ENCODE measurements at regions not wholly inside any gene's neighbourhood (a gene's known extent, or its start where the extent isn't known, plus 50 kb on each side); places are given as distances from the start of the nearest gene placed in this dataset.

DNA sequence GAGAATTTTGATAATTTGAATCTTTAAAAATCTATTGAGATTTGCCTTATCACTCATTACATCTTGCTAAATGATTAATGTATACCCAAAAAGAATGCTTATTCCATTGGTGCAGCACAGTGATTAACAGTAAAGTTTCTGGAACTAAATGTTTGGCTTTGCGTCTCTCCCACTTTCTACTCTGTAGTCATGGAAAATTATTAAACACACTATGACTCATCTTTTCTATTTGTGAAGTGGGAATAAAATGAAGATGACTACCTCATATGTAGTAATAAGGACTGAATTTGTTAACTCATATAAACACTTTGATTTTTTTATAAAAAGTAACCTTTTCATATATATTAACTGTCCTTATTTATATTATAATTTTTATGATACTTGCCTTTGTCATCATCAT, 118.1 kb downstream of the RERGL start:
- Histone ChIP-seq H3K27me3 (ENCODE audit: insufficient read depth, low read length) (no peaks in the 10 kb centered on the region), H3K27ac (ENCODE audit: low read depth, low read length) (no peak overlapping the region), H3K9me3 (ENCODE audit: control insufficient read depth in 1 of 2, low read length in 2 of 2) (no peaks in the 10 kb centered on the region), H3K4me3 (ENCODE audit: low read length in 2 of 2) (no peak overlapping the region), H3K36me3 (ENCODE audit: insufficient read depth, low read length) (no peaks in the 10 kb centered on the region), H3K4me1 (ENCODE audit: insufficient read depth, low read length) (no peaks in the 10 kb centered on the region)
- CTCF ChIA-PET (ENCODE audit: partially characterized antibody) = no interaction called here
- DNase-seq = no peak
- Mint-ChIP-seq H3K9me3 (peaks cover 3 to 14% (median 6%) of the 10 kb centered on the region in 8 donors), H3K27ac (no peak overlapping the region), H3K4me1 (no peaks in the 10 kb centered on the region), H3K27me3 (no peaks in the 10 kb centered on the region), H3K4me3 (no peak overlapping the region), H3K36me3 (no peaks in the 10 kb centered on the region)
- POLR2A ChIA-PET (ENCODE audit: partially characterized antibody) = no interaction called here
- intact Hi-C loops (cut with micrococcal nuclease) = no loop called here

DNA sequence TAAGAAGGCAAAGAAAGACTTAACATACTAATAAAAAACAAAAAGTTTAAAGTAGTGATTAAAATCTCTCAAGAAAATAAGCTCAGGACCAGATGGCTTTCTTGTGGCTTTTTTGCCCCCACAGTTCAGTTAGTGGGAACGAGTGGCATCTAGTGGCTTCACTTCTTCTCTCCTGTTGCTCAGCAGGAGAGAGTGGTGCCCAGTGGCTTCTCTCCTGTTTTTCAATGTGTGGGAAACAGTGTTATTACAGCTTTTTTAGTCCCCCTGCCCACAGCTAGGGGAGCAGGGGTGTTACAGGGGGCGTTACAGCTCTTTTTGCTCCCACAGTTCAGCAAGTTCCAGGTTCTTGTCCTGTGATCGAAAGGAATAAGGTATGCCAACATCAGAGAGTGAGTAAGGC, 135.2 kb downstream of the RERGL start:
- Histone ChIP-seq H3K9me3 (ENCODE audit: control insufficient read depth in 1 of 2, low read length in 2 of 2) (no peaks in the 10 kb centered on the region), H3K36me3 (ENCODE audit: insufficient read depth, low read length) (no peaks in the 10 kb centered on the region), H3K27ac (ENCODE audit: low read depth, low read length) (no peak overlapping the region), H3K4me3 (ENCODE audit: low read length in 2 of 2) (no peak overlapping the region), H3K4me1 (ENCODE audit: insufficient read depth, low read length) (no peaks in the 10 kb centered on the region), H3K27me3 (ENCODE audit: insufficient read depth, low read length) (no peaks in the 10 kb centered on the region)
- H3K27ac Mint-ChIP-seq = no peak overlapping the region
- H3K36me3 Mint-ChIP-seq = no peaks in the 10 kb centered on the region
- H3K4me1 Mint-ChIP-seq = no peaks in the 10 kb centered on the region
- no peak for DNase-seq
- H3K4me3 Mint-ChIP-seq = no peak overlapping the region
- POLR2A ChIA-PET (ENCODE audit: partially characterized antibody) = no interaction called here
- CTCF ChIA-PET (ENCODE audit: partially characterized antibody) = no interaction called here
- H3K27me3 Mint-ChIP-seq = no peaks in the 10 kb centered on the region
- H3K9me3 Mint-ChIP-seq = peaks cover 0 to 8% (median 7%) of the 10 kb centered on the region in 8 donors
- intact Hi-C loops (cut with micrococcal nuclease) = no loop called here

DNA sequence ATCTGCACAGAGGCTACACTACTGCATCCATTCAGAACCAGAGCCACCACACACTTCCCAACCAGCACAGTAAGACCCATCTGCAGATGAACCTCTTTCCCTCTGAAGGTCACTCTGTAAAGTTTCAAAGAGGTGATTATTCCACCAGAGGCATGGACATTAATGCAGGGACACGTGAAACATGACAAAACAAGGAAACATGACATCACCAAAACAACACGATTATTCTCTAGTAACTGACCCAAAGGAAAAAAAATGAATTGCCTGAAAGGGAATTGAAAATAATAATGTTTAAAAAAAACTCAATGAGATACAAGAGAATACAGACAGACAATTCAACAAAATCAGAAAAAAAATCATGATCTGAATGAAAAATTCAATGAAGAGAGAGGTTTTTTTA, 139.1 kb downstream of the RERGL start:
- Histone ChIP-seq H3K27me3 (ENCODE audit: insufficient read depth, low read length) (no peaks in the 10 kb centered on the region), H3K4me3 (ENCODE audit: low read length in 2 of 2) (no peak overlapping the region), H3K36me3 (ENCODE audit: insufficient read depth, low read length) (no peaks in the 10 kb centered on the region), H3K4me1 (ENCODE audit: insufficient read depth, low read length) (no peaks in the 10 kb centered on the region), H3K27ac (ENCODE audit: low read depth, low read length) (no peak overlapping the region), H3K9me3 (ENCODE audit: control insufficient read depth in 1 of 2, low read length in 2 of 2) (no peaks in the 10 kb centered on the region)
- no peaks in the 10 kb centered on the region for H3K27me3 Mint-ChIP-seq
- H3K4me1 Mint-ChIP-seq = no peaks in the 10 kb centered on the region
- DNase-seq = no peak
- no peak overlapping the region for H3K4me3 Mint-ChIP-seq
- no peaks in the 10 kb centered on the region for H3K36me3 Mint-ChIP-seq
- intact Hi-C loops (cut with micrococcal nuclease) = no loop called here
- peaks cover 0 to 9% (median 7%) of the 10 kb centered on the region in 8 donors for H3K9me3 Mint-ChIP-seq
- no peak overlapping the region for H3K27ac Mint-ChIP-seq
- POLR2A ChIA-PET (ENCODE audit: partially characterized antibody) = no interaction called here
- CTCF ChIA-PET (ENCODE audit: partially characterized antibody) = no interaction called here

DNA sequence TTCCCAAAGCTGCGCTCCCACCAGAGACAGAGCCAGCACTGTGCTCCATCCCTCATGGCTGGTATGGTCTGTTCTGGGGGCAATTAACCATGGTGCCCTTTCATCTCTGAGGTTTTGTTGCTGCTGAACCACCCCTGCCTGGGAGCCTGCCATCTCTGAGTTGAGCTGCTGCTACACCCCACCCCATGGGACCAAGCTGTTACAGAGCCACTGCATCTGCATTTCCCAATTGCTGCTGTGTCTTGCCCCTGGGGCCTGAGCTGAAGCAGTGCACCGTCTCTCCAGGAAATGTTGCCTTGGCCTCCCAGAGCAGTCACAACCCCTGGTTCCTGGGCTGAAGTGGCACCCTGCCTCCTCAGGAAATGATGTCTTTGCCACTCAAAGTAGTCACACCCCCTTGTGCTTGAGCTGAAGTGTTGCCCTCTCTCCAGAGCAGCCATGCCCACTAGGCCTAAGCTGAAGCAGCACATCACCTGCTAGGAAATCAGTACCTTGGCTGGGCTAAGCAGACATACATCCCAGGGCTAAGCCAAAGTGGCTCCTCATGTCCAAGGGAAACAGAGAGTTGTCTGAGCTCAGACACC, 140.3 kb downstream of the RERGL start:
- Mint-ChIP-seq H3K27me3 (no peaks in the 10 kb centered on the region), H3K4me3 (no peak overlapping the region), H3K4me1 (no peaks in the 10 kb centered on the region), H3K27ac (no peak overlapping the region), H3K36me3 (no peaks in the 10 kb centered on the region), H3K9me3 (peaks cover 0 to 9% (median 7%) of the 10 kb centered on the region in 8 donors)
- Histone ChIP-seq H3K4me1 (ENCODE audit: insufficient read depth, low read length) (no peaks in the 10 kb centered on the region), H3K4me3 (ENCODE audit: low read length in 2 of 2) (no peak overlapping the region), H3K9me3 (ENCODE audit: control insufficient read depth in 1 of 2, low read length in 2 of 2) (no peaks in the 10 kb centered on the region), H3K27ac (ENCODE audit: low read depth, low read length) (no peak overlapping the region), H3K36me3 (ENCODE audit: insufficient read depth, low read length) (no peaks in the 10 kb centered on the region), H3K27me3 (ENCODE audit: insufficient read depth, low read length) (no peaks in the 10 kb centered on the region)
- CTCF ChIA-PET (ENCODE audit: partially characterized antibody) = no interaction called here
- intact Hi-C loops (cut with micrococcal nuclease) = no loop called here
- POLR2A ChIA-PET (ENCODE audit: partially characterized antibody) = no interaction called here
- DNase-seq = no peak

DNA sequence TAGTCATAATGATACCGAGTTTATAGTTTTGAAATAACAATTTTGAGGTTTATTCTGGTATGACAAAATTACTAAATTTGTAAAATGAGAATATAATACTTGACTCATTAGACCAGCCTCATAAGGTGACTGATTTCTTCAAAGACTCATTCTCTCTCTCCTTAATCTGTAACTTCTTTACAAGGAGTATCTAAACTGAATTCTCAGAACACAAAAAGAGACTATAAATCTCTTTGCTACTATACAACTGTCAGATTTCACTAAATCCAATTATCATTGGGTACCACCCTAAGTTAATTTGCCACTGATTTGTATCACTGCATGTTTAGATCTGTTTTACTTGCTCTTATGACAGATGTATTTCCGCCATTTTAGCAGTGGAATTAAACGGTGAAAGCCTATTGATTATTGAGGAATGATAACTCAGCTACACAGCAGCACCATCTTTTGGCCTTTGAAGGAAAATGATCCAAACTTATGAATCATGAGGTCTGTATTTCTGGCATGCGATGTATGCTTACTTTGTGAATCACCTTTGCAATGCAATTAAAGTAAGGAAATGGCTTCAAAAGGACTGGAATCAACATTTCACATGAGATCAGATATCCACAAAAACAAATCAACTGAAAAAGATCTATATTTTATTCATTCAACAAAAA, 161.2 kb downstream of the RERGL start:
- Histone ChIP-seq H3K4me1 (ENCODE audit: insufficient read depth, low read length) (no peaks in the 10 kb centered on the region), H3K27ac (ENCODE audit: low read depth, low read length) (no peak overlapping the region), H3K36me3 (ENCODE audit: insufficient read depth, low read length) (no peaks in the 10 kb centered on the region), H3K9me3 (ENCODE audit: control insufficient read depth in 1 of 2, low read length in 2 of 2) (no peaks in the 10 kb centered on the region), H3K27me3 (ENCODE audit: insufficient read depth, low read length) (no peaks in the 10 kb centered on the region), H3K4me3 (ENCODE audit: low read length in 2 of 2) (no peak overlapping the region)
- ChIA-PET CTCF (ENCODE audit: partially characterized antibody) (no interaction called here), POLR2A (ENCODE audit: partially characterized antibody) (no interaction called here)
- H3K4me1 Mint-ChIP-seq = no peaks in the 10 kb centered on the region
- no peak overlapping the region for H3K4me3 Mint-ChIP-seq
- H3K36me3 Mint-ChIP-seq = no peaks in the 10 kb centered on the region
- H3K27me3 Mint-ChIP-seq = no peaks in the 10 kb centered on the region
- intact Hi-C loops (cut with micrococcal nuclease) = no loop called here
- no peak overlapping the region for H3K27ac Mint-ChIP-seq
- no peak for DNase-seq
- peaks cover 0 to 19% (median 6%) of the 10 kb centered on the region in 8 donors for H3K9me3 Mint-ChIP-seq

DNA sequence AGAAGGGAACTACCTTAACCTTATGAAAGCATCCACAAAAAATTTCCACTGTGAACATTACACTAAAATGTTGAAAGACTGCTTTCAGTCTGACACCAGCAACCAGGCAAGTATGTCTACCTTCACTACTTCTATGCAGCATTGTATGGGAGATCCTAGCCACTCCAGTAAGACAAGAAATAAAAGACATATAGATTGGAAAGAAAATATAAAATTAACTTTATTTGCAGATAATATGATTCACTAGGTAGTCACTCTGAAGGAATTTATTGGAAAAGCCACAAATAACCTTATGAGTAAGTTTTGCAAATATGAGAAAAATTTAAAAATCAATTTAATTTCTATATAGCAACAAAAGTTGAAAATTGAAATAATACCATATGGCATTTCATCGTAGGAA, 172.0 kb downstream of the RERGL start:
- POLR2A ChIA-PET (ENCODE audit: partially characterized antibody) = no interaction called here
- Mint-ChIP-seq H3K36me3 (no peaks in the 10 kb centered on the region), H3K9me3 (peaks cover 0 to 20% (median 7%) of the 10 kb centered on the region in 8 donors), H3K4me1 (no peaks in the 10 kb centered on the region), H3K27ac (no peak overlapping the region), H3K4me3 (no peak overlapping the region), H3K27me3 (no peaks in the 10 kb centered on the region)
- intact Hi-C loops (cut with micrococcal nuclease) = no loop called here
- no peak overlapping the region for H3K27ac ChIP-seq (ENCODE audit: low read depth, low read length)
- CTCF ChIA-PET (ENCODE audit: partially characterized antibody) = no interaction called here
- no peaks in the 10 kb centered on the region for H3K27me3 ChIP-seq (ENCODE audit: insufficient read depth, low read length)
- peaks cover 0 to 4% of the 10 kb centered on the region in 2 donors for H3K9me3 ChIP-seq (ENCODE audit: control insufficient read depth in 1 of 2, low read length in 2 of 2)
- H3K4me1 ChIP-seq (ENCODE audit: insufficient read depth, low read length) = no peaks in the 10 kb centered on the region
- no peak for DNase-seq
- H3K36me3 ChIP-seq (ENCODE audit: insufficient read depth, low read length) = no peaks in the 10 kb centered on the region
- H3K4me3 ChIP-seq (ENCODE audit: low read length in 2 of 2) = no peak overlapping the region

DNA sequence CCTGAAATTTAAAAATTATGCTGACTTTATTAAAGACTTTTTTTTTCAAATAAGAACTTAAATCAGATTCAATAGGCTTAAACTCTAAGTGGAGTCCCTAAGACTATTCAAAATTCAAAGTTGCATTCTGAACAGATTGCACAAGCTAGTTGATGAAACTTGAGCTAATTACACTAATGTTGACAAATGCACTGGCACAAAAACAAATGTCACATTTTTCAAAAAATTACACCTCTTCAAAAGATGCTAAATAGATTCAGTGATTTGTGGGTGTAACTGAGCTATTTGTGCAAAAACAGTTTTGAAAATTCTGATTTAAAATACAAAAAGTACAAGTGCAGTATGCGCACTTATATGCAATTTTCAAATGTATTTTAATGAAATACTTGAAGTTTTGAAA, 205.4 kb downstream of the RERGL start:
- no peak for DNase-seq
- intact Hi-C loops (cut with micrococcal nuclease) = no loop called here
- Mint-ChIP-seq H3K4me3 (no peak overlapping the region), H3K9me3 (peaks cover 0 to 7% (median 3%) of the 10 kb centered on the region in 8 donors), H3K36me3 (no peaks in the 10 kb centered on the region), H3K27me3 (no peaks in the 10 kb centered on the region), H3K27ac (no peak overlapping the region), H3K4me1 (no peaks in the 10 kb centered on the region)
- H3K27me3 ChIP-seq (ENCODE audit: insufficient read depth, low read length) = no peaks in the 10 kb centered on the region
- H3K4me1 ChIP-seq (ENCODE audit: insufficient read depth, low read length) = no peaks in the 10 kb centered on the region
- no peaks in the 10 kb centered on the region for H3K9me3 ChIP-seq (ENCODE audit: control insufficient read depth in 1 of 2, low read length in 2 of 2)
- ChIA-PET CTCF (ENCODE audit: partially characterized antibody) (no interaction called here), POLR2A (ENCODE audit: partially characterized antibody) (no interaction called here)
- H3K27ac ChIP-seq (ENCODE audit: low read depth, low read length) = no peak overlapping the region
- no peaks in the 10 kb centered on the region for H3K36me3 ChIP-seq (ENCODE audit: insufficient read depth, low read length)
- H3K4me3 ChIP-seq (ENCODE audit: low read length in 2 of 2) = no peak overlapping the region

DNA sequence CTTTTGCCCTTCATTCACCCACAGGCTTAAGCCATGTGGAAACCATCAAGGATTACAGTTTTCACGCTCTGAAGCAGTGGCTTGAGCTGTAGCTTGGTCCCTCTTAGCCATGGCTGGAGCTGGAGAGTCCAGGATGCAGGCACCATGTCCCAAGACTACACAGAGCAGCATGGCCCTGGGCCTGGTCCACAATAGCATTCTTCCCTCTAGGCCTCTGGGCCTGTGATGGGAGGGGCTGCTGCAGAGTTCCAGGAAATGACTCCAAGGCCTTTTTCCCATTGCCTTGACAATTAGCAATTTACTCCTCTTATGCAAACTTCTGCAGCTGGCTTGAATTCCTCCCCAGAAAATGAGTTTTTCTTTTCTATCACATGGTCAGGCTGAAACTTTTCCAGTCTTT, 211.3 kb downstream of the RERGL start:
- ChIA-PET CTCF (ENCODE audit: partially characterized antibody) (no interaction called here), POLR2A (ENCODE audit: partially characterized antibody) (no interaction called here)
- no peak overlapping the region for H3K4me3 ChIP-seq (ENCODE audit: low read length in 2 of 2)
- peaks cover 2 to 24% (median 11%) of the 10 kb centered on the region in 8 donors for H3K9me3 Mint-ChIP-seq
- no peak overlapping the region for H3K27ac Mint-ChIP-seq
- H3K27ac ChIP-seq (ENCODE audit: low read depth, low read length) = no peak overlapping the region
- no peaks in the 10 kb centered on the region for H3K36me3 ChIP-seq (ENCODE audit: insufficient read depth, low read length)
- no peak for DNase-seq
- no peaks in the 10 kb centered on the region for H3K36me3 Mint-ChIP-seq
- H3K4me1 ChIP-seq (ENCODE audit: insufficient read depth, low read length) = no peaks in the 10 kb centered on the region
- no peak overlapping the region for H3K4me3 Mint-ChIP-seq
- H3K9me3 ChIP-seq (ENCODE audit: control insufficient read depth in 1 of 2, low read length in 2 of 2) = no peaks in the 10 kb centered on the region
- H3K27me3 ChIP-seq (ENCODE audit: insufficient read depth, low read length) = no peaks in the 10 kb centered on the region
- intact Hi-C loops (cut with micrococcal nuclease) = no loop called here
- no peaks in the 10 kb centered on the region for H3K4me1 Mint-ChIP-seq
- no peaks in the 10 kb centered on the region for H3K27me3 Mint-ChIP-seq

Measured in CD4-positive, alpha-beta memory T cell (primary cell).